ENCODE measurements at regions not wholly inside any gene's neighbourhood (a gene's known extent, or its start where the extent isn't known, plus 50 kb on each side); places are given as distances from the start of the nearest gene placed in this dataset.

GRCh38 chr12:105819549-105819948 lies 319.2 kb downstream of the NUAK1 start:
- no peak for DNase-seq

DNA sequence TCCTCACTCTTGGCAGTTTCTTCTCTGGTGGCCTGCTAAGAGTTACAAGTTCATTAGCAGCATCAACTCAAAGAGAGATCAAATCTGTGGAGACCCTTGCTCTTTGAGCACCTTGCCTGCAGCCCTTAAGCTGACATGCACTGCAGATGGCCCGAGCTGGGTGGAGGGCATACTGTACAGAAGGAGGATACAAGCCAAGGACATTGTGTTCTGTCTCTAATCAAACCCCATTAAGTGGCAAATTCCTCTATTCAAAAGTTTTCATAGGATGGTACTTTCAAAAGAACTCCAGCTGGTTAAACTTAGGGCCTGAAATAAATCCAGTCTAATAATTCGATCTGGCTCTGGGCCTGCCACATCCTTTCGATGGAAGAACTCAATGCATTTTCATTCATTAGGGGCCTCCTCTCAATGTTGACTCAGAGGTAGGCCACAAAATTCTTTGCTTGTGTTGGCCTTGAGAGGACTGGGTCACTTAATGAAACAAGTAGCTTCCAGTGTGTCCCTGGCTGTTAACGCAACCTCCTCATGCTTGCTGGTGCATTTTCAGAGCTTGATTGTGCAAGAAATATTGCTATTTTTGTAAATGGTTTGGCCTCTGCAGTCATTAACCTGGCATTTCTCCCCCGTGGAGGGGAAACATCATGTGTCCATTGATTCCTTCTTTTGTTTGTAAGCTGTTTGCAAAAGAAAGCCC lies 318.2 kb downstream of the NUAK1 start:
- DNase-seq: no peak

DNA sequence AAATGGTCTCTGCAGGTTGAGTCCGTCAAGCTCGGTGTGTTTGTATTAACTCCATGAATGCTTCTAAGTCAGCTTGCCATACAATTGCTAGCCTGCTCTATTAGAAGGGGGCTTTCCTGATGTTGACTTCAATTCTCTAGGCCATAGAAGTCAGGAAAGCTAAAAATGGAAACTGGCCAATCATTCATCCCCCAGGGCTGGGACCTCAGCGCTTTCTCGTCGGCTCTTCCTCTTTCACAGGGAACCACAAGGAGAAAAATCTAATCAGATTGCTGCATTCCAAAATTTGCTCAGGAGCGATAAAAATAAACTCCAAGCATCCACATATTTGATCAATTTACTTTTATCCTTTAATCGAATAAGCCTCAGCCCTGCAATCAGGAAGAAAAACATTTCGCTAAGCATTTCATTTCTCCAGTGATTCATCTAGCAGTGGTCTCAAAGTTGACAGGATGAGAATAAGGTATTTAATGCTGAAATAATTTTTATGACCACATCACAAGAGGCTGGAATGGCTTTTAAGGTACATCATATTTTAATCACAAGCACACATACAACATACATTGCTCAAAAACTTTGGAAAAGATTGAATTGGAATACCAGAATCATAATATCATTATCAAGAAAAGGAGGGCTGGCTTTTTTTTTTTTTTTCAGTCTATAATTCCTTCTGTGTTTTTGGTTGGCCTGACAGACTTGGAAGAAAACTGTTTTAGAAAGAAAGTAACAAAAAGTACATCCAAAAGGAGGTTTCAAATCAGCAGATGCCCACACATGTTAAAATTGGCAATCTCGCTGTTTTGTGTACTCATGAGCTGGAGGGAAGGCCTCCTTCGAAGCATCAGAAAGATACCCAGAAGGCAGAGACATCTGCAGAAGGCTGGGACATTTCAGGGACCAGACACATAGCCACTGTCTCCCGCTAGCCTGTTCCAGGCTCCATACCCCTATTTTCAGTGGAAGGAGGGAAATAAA lies 316.3 kb downstream of the NUAK1 start:
- DNase-seq: no peak

GRCh38 chr12:105823810-105824209 lies 314.9 kb downstream of the NUAK1 start:
- DNase-seq: no peak

- no peak for DNase-seq
These were observed 313.6 kb downstream of the NUAK1 start for GRCh38 chr12:105825141-105825540.

- DNase-seq: no peak
These were observed 307.4 kb downstream of the NUAK1 start for GRCh38 chr12:105831372-105831771.

GRCh38 chr12:105832021-105832420 lies 306.7 kb downstream of the NUAK1 start:
- DNase-seq: no peak

GRCh38 chr12:105832806-105833205 lies 305.9 kb downstream of the NUAK1 start:
- DNase-seq: no peak

DNA sequence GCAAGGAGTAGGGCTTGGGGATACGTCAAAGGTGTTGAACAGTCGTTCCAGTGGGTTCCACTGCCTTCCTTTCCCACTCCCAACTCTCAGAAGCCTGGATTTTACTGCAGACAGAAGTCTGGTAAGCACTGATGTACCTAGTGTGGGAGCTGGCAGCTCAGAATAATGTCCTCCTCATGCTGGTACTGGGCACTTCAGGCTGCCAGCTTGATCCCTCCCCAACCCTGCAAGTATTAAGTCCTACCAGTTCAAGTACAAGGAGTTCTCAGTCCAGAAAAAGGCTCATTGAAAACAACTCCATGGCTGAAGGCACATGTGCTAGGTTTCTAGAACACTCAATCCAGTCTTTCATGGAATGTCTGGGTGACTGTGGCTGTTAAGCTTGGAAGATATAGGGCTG lies 304.3 kb downstream of the NUAK1 start:
- DNase-seq: no peak

DNA sequence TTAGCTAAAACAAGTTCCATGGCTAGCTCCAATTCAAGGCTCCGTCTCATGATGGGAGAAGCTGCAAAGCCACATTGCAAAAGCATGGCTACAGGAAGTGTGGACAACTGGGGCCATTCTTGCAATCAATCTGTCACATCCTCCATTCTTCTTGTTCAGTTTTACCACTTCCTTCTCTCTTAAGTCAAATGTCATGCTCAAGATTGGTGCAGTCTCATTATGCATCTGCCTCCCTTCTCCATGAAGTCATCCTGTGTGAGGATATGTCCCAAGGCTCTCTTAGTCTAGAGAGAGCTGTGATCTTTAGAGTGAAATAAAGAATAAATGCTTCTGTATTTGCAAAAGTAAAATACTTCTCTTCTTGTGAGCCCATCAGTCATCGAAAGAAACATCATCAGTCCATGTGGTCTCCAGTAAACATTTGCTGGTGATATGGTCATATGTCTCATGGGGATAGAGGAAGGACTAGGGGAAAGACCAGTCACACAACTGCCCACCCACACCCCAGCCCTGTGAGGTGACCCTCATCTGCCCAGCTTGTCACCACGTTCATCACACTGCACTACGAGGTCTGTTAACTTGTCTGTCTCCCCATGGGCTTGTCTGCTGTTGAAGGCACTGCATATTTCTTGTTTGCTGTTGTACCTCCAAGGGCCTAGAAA lies 303.0 kb downstream of the NUAK1 start:
- no peak for DNase-seq

DNA sequence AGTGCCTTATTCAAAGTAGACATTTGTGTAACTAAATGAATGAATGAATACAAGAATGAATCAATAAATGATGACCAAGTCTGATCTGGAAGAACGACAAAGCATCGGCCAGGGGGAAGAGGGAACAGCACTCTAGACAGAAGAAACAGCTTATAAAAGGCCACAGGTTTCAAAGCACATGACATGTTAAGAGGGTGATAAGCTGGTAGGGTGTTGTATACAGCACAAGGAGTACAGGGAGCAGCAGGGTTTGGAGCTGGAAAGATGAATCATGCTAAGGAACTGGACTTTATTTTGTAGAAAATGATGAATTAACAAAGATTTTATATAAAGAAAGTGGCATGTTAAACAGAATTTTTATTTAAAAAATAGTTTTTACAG lies 302.5 kb downstream of the NUAK1 start:
- DNase-seq: no peak

DNA sequence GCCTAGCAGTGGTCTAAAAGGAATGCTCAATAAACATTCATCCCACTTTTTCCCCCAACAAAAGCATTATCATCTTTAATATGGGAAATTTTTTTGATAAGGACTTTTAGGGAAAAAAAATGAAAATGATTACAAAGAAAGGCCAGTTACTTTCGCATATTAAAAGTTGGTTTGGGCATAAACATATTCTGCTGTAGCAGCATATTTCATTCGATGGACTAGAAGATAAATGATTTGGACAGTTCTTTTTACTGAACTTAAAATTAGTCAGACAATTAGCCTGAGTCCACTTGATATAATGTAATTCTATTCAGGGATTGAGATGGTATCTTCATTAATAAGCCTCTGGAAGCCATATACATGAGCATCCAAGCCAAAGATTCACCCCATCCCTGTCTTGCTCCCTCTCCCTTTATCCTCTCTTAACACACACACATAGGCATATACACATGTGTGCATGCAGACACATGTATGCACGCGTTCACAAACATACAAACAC lies 299.1 kb downstream of the NUAK1 start:
- DNase-seq: no peak

DNA sequence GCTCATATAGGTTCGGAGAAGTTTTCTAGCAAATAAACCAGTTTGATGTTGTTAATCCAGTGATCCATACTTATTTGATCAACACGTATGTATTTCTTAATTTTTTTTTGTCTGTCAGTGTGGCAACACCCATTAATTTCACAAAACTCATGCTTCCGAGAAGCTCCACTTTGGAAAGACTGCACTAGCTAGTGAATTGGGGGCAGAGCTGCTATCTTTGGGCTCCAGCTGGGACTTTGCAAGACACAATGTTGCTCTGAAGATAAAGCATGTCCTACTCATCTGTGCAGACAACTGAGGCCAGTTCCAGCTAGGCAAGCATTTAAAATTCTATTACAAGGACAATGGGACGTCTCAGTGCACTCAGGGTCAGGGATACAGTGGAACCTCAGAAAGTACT lies 298.4 kb downstream of the NUAK1 start:
- no peak for DNase-seq

- no peak for DNase-seq
These were observed 296.9 kb downstream of the NUAK1 start for GRCh38 chr12:105841840-105842239.

DNA sequence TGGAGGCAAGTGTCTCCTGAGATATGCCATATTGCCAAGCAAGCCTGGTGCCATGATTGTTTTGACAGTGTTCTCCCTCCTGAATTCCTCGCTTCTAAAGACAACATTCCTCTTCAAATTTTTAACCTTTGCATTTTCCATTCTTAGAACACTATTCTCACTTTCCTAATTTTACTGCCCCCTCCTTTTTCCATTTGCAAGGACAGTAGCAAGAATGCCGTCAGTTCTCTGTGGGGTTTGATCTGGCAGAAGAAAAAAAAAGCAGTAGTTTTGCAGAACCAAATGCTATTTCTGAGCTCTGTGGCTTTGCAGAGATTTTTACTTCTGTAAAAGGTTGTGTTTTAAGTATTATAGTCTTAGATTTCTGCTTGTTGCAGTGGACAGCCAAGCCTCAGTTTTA lies 295.2 kb downstream of the NUAK1 start:
- DNase-seq: no peak

- DNase-seq: no peak
These were observed 294.6 kb downstream of the NUAK1 start for GRCh38 chr12:105843986-105844760.

DNA sequence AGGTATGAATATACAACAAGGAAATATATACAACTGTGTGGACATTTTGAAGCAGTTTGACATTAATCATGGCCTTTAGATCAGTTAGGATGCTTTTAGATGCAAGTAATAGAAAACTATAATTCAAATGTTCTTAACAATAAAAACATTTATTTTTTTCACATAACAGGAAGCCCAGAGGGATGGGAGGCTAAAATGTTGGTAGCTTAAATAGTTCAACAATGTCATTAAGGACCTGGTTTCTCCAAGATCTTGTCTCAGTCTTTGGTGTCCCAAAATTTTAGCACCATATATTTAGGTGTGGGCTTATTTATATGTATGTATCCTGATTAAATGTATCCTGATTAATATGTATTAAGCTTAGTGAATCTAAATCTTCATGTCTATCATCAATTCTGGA lies 292.4 kb downstream of the NUAK1 start:
- no peak for DNase-seq

- no peak for DNase-seq
These were observed 291.7 kb downstream of the NUAK1 start for GRCh38 chr12:105847068-105847467.

- no peak for DNase-seq
These were observed 290.5 kb downstream of the NUAK1 start for GRCh38 chr12:105848286-105848685.

GRCh38 chr12:105850103-105850968 lies 288.4 kb downstream of the NUAK1 start:
- no peak for DNase-seq

DNA sequence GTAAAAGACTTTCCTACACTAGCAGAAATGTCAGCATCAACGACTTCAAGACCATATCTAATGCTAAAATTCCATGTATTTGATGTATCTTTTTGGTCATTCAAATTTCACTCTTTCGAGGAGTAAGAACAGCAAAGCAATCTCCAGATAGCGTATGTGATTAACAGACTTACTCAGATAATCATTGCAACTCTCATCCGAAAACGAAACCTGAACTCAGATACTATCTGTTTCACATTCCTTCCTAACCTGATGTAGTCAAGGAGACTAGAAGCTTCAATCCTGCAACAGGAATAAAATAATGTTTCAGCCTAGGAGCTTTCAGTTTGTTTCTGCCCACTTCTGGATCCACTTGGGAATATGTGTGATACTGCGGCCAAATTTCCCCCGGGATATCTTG lies 286.3 kb downstream of the NUAK1 start:
- no peak for DNase-seq

DNA sequence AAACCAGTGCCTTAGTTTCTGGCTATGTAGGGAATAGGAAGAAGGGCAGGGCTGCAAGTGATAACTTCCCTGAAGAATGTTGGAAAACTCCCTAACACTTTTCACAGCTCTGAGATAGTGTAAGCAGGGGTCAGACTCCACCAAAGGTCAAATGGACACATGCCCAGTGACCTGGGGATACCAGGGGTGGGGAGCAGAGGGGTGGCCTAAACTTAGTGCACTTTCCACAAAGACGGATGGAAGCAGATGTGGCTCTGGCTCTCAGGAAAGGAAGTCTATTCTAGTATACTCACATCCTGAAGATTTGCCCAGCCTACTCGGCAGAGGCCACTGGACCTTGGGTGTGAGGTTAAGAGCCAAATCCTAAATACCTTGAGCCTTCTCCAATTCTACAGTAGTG lies 285.8 kb downstream of the NUAK1 start:
- no peak for DNase-seq

All from NCI-H748 treated with DMSO at 0.1 percent for 48 hours (cell line).